Endothelial cell of umbilical vein (primary cell): ENCODE measurements at regions not wholly inside any gene's neighbourhood (a gene's known extent, or its start where the extent isn't known, plus 50 kb on each side); places are given as distances from the start of the nearest gene placed in this dataset.

Experiments used
- EZH2 ChIP-seq: IDR thresholded peaks from 2 replicates; pipeline ENCODE4 v1.6.1; 2012; ENCODE audit warnings: borderline replicate concordance, low read depth, mild to moderate bottlenecking, moderate library complexity, low read length, inconsistent platforms; ENCODE audit not compliant: severe bottlenecking
- GATA2 ChIP-seq: IDR thresholded peaks from 2 replicates; pipeline ENCODE4 v1.7.0; 2011; ENCODE audit warnings: low read depth, mild to moderate bottlenecking, moderate library complexity, mixed read lengths, low read length; ENCODE audit not compliant: insufficient read length, insufficient read depth
- JUN ChIP-seq: IDR thresholded peaks from 2 replicates; pipeline ENCODE4 v1.6.1; 2011; ENCODE audit warnings: borderline replicate concordance, low read depth; ENCODE audit not compliant: insufficient read length, insufficient read depth
- MYC ChIP-seq: IDR thresholded peaks from one replicate; pipeline ENCODE4 v1.6.1; 2011; ENCODE audit warnings: mild to moderate bottlenecking, low read depth, low read length
- POLR2A ChIP-seq: IDR thresholded peaks from 2 replicates; pipeline ENCODE4 v1.6.1; 2012; ENCODE audit warnings: low read depth, mild to moderate bottlenecking, control low read depth, low read length
- POLR2AphosphoS5 ChIP-seq: IDR thresholded peaks from 2 replicates; pipeline ENCODE4 v1.6.1; 2012; ENCODE audit warnings: low read depth, mild to moderate bottlenecking, control low read depth, low read length, moderate library complexity; ENCODE audit not compliant: insufficient read depth
- TF ChIP-seq, protein P1 (sequence below), 2 donors: IDR thresholded peaks; 1 replicate in 1 of 2; 2 replicates in 1 of 2; pipeline ENCODE4 v1.5.1; 2011; ENCODE audit warnings: low read length in 2 of 2, mild to moderate bottlenecking in 2 of 2, moderate library complexity in 2 of 2, control low read depth in 1 of 2, inconsistent platforms in 1 of 2, low read depth in 1 of 2; ENCODE audit not compliant: insufficient read depth in 1 of 2; ENCODE audit errors: extremely low read depth in 1 of 2
- TF ChIP-seq, protein P2 (sequence below): IDR thresholded peaks from 2 replicates; pipeline ENCODE4 v1.6.1; 2011; ENCODE audit not compliant: insufficient read depth, insufficient read length

DNA sequence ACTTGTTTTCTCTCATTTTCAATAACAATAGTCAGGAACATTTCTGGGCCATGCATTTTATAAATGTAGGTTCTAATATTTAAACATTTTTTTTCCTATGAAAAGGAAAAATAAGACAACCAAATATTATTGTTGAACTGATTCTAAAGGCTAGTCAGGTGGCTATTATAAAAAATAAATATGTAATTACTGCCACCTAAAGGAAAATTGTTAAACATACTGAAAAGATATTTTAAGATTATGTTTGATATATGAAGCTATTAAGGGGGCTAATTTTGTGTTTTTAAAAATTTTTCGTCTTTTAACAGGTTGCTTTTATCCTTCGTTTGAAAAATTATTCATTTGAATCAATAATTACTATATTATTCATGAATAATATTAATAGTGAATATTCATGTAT is 62.2 kb upstream of the FDX1 start:
- TF ChIP-seq POLR2A (no peak), POLR2AphosphoS5 (no peak), MYC (no peak), EZH2 (no peak), JUN (no peak), GATA2 (no peak)
- TF ChIP-seq, protein P1, sequence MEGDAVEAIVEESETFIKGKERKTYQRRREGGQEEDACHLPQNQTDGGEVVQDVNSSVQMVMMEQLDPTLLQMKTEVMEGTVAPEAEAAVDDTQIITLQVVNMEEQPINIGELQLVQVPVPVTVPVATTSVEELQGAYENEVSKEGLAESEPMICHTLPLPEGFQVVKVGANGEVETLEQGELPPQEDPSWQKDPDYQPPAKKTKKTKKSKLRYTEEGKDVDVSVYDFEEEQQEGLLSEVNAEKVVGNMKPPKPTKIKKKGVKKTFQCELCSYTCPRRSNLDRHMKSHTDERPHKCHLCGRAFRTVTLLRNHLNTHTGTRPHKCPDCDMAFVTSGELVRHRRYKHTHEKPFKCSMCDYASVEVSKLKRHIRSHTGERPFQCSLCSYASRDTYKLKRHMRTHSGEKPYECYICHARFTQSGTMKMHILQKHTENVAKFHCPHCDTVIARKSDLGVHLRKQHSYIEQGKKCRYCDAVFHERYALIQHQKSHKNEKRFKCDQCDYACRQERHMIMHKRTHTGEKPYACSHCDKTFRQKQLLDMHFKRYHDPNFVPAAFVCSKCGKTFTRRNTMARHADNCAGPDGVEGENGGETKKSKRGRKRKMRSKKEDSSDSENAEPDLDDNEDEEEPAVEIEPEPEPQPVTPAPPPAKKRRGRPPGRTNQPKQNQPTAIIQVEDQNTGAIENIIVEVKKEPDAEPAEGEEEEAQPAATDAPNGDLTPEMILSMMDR (IDR thresholded peaks at IDR 0.05; ENCODE audit: extremely low read depth in 1 of 2, insufficient read depth in 1 of 2, low read depth in 1 of 2, low read length in 2 of 2) = no peak
- TF ChIP-seq, protein P2, sequence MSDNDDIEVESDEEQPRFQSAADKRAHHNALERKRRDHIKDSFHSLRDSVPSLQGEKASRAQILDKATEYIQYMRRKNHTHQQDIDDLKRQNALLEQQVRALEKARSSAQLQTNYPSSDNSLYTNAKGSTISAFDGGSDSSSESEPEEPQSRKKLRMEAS = no peak
